ENCODE measurements at regions not wholly inside any gene's neighbourhood (a gene's known extent, or its start where the extent isn't known, plus 50 kb on each side); places are given as distances from the start of the nearest gene placed in this dataset.
"Not testable (repeated sequence)": the region's sequence is repeated elsewhere in the genome, so short reads cannot be mapped to it uniquely, and the experiment has no call there.

DNA sequence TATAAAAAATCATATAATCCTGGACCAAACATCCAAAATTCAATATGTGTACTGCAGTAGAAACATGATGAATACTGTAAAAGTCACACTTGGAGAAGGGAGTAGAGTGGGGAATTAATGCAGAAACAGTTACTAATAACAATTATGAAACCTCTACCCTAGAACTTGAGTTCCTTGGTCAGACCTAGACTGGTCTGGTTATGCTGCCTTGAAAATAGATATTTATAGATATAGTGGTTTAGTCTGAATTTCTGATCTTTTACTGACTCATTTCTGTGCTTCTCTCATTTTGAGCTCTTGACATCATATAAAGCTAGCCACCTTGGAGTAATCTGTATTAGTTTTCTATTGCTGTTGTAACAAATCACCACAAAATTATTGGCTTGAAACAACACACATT is 808.7 kb upstream of the CDH10 start:
- DNase-seq (ENCODE audit: low read depth), result no peak

DNA sequence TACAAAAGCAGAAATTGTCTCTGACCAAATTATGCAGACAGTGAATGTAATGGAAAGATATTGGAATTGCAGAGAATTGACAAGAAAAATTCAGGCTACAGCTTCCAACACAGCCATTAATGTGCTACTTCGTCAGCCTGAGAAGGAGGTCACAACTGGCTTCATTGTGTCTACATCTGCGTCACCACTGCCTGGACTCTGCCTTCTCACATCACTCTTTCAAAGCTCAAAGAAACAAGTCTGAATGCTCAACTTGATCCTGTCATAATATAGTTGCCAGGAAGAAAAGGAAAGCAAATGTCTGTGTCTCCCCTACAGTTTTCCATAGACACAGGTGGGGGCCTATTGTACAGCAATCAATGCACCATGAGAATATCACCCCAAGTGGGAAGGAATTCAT is 806.5 kb upstream of the CDH10 start:
- DNase-seq (ENCODE audit: low read depth), result no peak

DNA sequence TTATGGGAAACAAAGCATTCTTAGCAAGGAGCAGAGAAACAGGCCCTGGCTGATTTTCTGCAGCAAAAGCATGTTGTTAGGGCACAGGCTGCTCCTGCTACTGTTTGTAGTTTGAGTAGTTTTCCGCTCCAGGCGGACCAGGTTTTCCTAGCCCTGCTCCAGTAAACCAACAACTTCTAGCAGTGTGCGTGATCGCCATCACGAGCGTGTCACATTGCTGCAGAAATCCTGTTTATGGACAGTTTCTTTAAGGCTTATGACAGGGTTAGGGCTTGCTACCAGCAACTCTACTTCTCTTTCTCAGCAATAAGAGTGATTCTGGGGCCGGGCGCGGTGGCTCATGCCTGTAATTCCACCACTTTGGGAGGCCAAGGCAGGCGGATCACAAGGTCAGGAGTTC is 803.9 kb upstream of the CDH10 start:
- DNase-seq (ENCODE audit: low read depth), result no peak

DNA sequence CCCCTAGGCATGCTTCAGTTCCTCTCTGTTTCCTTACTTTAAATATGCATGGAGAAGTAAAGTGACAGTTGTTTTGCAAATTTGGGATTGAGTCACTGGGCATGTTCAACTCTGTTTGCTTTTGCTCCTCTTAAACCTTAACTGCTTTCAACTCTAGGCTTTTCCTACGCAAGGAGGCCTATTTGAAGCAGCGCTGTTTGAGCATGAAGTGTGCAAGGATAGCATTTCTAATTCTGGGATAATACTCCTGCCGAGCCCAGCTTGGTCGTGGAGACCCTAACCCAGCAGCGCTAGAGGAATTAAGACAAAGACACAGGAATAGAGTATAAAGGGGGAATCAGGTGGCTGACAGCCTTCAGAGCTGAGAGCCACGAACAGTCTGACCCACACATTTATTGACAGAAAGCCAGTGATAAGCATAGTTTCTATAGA is 803.4 kb upstream of the CDH10 start:
- no peak for DNase-seq (ENCODE audit: low read depth)

DNA sequence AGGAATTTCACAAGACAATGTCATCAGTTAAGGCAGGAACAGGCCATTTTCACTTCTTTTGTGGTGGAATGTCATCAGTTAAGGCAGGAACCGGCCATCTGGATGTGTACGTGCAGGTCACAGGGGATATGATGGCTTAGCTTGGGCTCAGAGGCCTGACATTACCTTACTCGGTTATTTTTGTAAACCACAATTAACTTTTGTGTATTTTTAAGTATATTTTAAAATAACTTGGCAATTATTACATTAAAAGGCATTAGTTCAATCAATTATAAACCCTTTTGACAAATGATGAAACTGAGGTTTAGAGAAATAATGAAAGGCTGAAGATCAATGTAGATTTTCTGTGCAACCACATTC is 801.3 kb upstream of the CDH10 start:
- DNase-seq (ENCODE audit: low read depth), result not testable (repeated sequence)

DNA sequence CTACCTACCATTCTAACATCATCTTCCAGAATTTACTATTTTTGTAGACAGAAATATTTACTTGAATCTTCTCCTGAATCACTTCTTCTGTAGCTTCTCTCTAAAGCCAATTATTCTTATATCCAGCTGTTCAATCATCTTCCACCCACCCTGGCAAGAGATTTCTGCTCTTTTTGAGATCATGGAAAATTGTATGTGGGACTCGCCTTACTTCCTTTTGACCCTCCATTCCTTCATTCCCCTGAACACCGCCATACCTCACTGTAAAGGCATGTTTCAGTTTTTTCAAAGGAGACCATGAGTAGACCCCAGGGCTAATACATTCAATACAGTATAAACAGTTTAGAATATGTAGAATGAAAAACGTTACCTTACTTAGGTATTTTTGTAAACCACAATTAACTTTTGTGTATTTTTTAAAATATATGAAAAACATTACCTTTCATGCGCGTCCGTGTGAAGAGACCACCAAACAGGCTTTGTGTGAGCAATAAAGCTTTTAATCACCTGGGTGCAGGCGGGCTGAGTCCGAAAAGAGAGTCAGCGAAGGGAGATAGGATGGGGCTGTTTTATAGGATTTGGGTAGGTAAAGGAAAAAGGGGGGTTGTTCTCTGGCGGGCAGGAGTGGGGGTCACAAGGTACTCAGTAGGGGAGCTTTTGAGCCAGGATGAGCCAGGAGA is 800.7 kb upstream of the CDH10 start:
- not testable (repeated sequence) for DNase-seq (ENCODE audit: low read depth)

DNA sequence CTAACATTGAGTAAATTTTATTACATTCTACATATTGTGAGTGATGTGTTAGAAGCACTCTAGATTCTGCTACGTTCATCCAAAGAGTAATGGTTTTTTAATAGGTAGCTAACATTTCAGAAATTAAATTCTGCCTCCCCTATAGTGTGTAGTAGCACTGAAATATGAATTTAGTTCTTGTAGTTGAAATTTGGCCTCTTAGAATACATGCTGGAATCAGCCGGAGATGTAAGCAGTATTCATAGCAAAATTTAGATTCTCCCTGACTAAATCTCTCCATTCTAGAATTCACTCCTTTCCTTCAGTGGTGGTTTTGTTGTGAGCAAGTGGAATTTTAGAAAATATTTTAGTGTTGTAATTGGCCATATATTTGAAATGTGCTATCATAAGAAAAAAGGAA is 799.9 kb upstream of the CDH10 start:
- DNase-seq (ENCODE audit: low read depth), result no peak

DNA sequence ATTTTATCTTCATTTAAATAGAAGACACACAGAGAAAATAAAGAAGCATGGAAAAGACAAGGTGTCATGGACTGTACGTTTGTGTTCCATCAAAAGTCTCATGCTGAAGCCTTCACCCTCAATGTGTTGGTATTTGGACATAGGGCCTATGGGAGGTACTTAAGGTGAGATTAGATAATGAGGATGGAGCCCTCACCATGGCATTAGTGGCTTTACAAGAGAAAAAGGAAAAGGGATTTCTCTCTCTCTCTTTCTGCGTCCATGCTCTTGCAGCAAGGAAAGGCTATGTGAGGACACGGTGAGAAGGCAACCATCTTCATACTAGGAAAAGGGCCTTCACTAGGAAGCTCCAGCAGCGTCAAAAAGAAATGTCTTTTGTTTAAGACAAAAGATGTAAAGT is 797.0 kb upstream of the CDH10 start:
- DNase-seq (ENCODE audit: low read depth), result no peak

DNA sequence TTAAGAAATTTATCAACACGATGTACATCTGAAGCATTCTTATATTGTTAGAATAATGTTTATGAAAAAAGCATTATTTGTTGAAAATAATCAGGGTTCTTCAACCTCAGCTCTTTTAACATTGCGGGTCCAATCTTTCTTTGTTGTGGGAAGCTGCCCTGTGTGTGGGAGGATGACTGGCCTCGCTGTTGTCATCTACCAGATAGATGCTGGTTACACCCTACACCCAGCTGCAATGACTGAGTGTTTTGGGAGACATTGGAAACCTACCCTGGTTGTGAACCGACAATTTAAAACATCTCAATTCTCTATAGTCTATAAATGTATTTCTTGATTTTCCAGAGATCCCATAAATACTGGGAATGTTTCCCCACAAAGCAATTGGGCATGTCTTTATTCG is 794.2 kb upstream of the CDH10 start:
- no peak for DNase-seq (ENCODE audit: low read depth)

DNA sequence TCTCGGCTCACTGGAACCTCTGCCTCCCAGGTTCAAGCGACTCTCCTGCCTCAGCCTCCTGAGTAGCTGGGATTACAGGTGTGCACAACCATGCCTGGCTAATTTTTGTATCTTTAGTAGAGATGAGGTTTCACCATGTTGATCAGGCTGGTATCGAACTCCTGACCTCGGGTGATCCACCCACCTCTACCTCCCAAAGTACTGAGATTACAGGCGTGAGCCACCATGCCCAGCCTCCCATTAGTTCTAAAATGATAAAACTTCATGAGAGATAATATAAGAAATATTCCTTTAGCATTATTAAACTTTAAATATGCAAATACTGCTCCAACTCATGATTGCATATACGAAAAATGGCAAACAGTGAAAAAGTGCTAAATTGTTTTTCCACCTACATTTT is 793.6 kb upstream of the CDH10 start:
- not testable (repeated sequence) for DNase-seq (ENCODE audit: low read depth)

DNA sequence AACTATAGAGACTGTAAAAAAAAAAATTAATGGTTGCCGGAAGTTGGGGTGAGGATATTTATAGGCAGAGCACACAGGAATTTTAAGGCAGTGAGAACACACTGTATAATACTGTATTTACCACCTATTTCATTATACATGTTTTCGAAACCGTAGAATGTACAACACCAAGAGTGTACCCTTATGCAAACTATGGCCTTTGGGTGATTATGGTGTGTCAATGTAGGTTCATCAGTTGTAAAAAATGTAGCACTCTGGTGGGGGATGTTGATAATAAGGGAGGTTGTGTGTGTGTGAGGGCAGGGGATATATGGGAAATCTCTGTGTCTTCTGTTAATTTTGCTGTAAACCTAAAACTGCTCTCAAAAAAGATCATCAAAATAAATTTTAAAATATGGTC is 791.7 kb upstream of the CDH10 start:
- DNase-seq (ENCODE audit: low read depth), result no peak

DNA sequence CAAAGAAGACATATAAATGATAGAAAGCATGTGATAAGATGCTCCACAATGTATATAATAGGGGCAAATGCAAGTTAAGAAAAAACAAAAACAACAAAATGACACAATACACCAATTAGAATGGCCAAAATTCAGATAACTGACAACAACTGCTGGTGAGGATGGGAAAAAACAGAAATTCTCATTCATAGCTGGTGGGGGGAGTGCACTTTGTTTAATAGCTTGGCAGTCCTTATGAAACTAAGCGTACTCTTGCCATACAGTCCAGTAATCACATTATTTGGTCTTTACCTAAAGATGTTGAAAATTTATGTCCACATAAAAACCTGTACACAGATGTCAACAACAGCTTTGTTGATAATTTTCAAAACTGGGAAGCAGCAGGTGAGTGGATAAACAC is 791.1 kb upstream of the CDH10 start:
- DNase-seq (ENCODE audit: low read depth), result no peak

DNA sequence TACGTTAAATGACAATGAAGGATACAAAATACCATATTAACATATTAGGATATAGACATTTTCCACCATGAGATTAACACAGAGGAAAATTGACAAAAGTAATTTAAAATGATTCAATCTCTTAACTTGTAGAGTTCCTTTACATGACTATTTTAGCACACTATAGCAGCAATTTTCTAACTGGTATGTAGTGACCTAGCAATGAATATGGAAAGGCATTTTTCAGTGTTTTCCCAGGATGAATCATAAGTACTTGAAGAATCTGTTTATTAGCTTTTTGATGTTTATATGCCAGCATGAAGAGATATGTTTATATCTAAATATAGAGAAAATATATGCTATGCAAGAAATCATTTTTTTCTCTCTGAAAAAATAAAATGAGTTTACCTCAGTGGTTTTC is 782.5 kb upstream of the CDH10 start:
- DNase-seq (ENCODE audit: low read depth), result no peak

DNA sequence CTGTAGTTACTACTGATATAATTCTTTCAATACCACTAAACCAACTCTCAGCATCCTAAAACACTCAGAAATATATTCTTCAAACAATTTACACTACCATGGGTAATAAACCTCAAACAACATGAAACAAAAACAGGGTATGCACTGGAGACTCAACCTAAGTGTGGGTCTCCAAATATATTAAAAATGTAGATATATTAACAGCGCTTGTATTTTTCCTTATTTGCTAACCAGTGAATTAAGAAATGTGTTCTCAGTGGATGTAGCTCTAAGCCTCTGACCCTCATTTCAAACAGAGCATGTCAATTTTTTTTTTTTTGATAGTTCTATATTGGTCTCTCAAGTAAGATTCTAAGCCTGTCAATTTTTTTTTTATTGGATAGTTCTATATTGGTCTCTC is 778.5 kb upstream of the CDH10 start:
- no peak for DNase-seq (ENCODE audit: low read depth)

DNA sequence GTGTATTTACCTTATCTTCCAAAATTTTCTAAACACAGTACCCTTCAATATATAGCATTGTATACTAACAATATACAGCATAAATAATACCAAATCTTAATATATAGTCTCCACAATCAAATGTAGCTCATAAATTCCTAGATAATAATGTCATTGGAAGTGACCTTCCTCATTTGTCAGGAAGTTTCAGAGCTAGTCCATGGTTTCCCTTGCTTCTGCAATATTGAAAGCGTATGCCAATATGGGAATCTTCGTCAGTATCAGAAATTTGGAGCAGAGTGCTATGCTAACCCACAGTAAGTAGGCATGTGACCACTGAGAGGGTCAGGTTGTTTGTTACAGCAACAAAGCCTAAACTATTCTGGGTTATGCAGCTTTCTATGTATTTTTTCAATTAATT is 774.9 kb upstream of the CDH10 start:
- DNase-seq (ENCODE audit: low read depth), result no peak

DNA sequence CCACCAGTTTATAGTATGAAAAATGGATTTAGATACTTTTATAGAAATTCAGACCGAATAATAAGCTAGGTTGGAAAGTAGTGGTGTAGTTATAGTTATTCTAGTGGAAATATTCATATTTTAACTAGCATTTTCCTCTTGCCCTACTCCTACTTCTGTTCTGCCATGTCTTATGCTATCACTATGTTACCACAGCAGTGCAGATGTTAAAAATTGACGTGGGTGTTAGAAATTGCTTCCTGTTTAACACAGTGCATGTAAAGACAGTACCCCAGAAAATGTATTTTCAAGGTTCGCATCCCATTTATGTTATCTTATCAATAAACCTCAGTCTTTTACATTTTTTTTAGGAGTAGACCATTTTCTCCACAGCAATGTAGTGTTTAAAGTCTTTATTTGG is 774.2 kb upstream of the CDH10 start:
- no peak for DNase-seq (ENCODE audit: low read depth)

DNA sequence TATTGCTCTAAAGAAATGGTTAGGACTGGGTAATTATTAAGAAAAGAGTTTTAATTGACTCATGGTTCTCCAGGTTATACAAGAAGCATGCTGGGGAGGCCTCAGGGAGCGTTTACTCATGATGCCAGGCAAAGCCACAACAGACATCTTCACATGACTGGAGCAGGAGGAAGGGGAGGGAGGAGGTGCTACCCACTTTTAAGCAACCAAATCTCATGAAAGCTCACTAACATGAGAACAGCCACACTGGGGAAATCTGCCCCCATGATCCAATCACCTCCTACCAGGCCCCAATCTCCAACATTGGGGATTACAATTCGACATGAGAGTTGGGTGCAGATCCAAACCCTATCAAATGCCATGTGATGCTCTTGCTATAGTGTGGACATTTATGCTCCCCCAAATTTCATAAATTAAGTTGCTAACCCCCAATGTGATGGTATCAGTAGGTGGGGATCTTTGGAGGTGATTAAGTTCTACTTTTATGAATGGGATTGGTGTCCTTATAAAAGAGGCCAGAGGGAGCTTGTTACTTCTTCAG is 773.6 kb upstream of the CDH10 start:
- DNase-seq (ENCODE audit: low read depth), result no peak

DNA sequence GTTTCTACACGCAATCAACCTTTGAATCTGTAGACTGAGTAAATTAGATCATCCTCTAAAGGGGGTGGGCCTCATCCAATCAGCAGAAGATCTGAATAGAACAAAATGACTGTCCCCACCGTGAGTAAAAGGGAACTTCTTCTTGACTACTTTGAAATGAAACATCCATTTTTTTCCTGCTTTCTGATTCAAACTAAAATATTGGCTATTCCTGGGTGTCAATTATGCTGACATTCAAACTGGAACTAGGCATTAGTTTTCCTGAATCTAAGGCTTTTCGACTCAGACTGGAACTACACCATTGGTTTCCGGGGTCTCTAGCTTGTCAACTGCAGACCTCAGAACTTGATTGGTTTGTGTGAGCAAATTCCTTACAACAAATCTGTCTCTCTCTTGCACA is 772.2 kb upstream of the CDH10 start:
- no peak for DNase-seq (ENCODE audit: low read depth)

DNA sequence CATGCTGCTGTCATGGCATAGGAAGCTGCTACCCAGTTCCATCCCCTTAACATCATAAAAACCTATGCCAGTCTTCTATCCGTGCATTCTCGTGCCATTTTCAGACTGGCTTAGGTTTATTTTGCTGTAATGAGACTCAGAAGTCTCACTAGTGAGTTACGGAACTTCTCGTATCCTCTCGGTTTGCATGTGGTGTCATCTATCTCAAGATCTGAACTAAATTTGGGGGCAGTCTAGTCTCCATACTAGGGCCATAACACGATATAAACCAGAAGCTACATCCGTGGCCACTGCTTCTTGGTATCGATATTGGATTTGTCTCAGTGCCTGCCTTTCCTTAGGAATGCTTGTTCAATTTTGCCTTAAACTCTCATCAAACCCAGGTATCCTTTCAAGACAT is 771.2 kb upstream of the CDH10 start:
- no peak for DNase-seq (ENCODE audit: low read depth)

DNA sequence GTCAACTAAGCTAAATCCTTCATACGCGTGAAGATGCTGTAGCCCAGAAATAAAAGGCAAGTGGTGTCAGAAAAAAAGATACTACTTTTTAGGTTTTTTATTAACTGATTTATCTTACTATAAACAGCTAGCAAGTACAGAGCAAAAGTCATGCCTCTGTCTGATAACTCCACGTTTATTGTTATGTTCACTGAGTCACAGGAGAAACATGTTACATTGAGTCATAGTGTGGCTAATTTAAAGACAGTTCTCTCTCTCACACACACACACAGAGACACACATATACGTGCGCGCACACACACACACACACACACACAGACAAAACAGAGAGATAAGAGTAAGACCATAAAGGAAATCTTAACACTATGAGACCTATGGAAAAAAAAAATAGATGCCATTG is 770.0 kb upstream of the CDH10 start:
- DNase-seq (ENCODE audit: low read depth), result no peak

DNA sequence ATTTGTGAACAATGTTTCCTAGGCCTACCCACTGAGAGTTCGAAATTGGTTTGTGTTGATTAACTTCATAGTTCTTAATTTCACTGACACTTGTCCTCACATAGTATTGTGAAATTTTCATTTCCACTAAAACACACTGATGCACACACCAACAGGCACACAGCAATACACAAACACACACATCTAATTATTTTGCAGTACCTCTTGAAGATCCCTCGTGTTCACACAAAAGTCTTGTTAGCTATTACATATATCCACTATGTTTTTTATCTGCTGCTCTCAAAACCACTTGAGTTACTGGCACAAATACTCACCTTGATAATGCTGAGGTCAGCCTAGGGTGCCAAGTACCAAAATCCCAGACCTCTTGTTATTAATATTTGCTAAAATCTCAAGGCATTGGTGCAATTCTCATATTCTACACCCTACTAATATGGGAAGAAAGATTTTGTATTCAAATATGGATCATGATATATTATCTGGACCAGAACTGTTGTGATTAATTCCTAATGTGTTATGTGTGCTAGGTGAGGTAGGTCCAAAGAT is 767.4 kb upstream of the CDH10 start:
- no peak for DNase-seq (ENCODE audit: low read depth)

DNA sequence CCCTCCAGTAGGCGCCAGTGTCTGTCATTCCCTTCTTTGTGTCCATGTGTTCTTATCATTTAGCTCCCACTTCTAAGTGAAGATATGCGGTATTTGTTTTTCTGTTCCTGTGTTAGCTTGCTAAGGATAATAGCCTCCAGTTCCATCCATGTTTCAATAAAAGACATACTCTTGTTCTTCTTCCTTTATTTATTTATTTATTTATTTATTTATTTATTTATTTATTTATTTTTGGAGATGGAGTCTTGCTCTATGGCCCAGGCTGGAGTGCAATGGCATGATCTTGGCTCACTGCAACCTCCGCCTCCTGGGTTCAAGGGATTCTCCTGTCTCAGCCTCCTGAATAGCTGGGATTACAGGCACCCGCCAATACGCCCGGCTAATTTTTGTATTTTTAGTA is 762.6 kb upstream of the CDH10 start:
- not testable (repeated sequence) for DNase-seq (ENCODE audit: low read depth)

DNA sequence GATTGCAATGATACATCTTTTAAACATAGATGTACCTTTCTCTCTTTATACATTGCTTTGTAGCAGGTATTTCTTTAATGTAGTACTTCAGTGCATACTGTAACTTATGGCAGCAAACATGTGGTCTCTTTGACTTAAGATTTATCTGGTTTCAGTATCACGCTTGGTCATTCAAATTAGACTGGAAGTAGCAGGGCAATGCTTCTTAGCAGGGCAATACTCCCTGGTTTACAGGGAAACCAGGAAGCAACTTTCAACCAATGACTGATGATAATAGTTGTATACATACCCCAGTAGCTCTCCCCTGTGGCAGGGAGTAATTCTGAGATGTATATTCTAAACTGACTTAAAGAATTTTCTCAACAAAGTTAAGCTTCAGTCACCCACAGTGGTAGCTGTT is 761.1 kb upstream of the CDH10 start:
- DNase-seq (ENCODE audit: low read depth), result no peak

DNA sequence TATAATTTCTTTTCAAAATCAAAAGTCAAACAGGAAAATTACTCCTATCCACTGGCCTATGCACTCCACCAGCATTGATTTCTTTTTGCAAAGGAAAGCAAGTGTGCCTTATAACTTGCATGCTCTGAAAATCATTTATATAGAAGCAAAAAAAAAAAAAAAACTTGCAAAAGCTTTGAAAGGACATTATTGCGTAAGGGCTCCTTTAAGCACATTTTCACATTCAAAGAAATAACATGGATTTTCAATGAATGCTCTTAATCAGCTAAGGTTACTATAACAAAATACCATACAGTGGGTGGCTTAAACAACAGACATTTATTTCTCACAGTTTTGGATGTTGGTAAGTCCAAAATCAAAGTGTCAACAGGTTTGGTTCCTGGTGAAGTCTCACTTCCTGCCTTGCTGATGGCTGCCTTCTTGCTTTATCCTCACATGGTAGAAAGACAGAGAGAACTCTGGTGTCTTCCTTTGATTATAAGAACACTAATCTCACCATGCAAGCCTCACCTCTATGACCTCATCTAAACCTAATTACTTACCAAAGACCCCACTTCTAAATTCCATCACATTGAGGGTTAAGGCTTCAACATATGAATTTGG is 755.2 kb upstream of the CDH10 start:
- no peak for DNase-seq (ENCODE audit: low read depth)

Data from CMK (cell line).